K562 (cell line): ENCODE measurements at regions not wholly inside any gene's neighbourhood (a gene's known extent, or its start where the extent isn't known, plus 50 kb on each side); places are given as distances from the start of the nearest gene placed in this dataset.

Source experiments
- ATAC-seq: fragments of 200-7000 bp; cut with Tn5 transposase; 3 replicates; pipeline ENCODE4 v1.9.1; 2020; ENCODE audit warnings: moderate library complexity
- BruUV-seq: library from RNA; stranded (reverse); fragments of 400-500 nt; replicated peaks from 2 replicates; lab custom pipeline; 2021; lab: Mats Ljungman, UMichigan
- CTCF ChIA-PET: fragments of 300-600 bp; formaldehyde crosslinking; extraction: SDS; loops from one replicate; lab custom pipeline; 2021; ENCODE audit warnings: low intra/inter-chr PET ratio; lab: Yijun Ruan, JAX
- POLR2A ChIA-PET: fragments of 300-600, 350-650 bp; sonication (Branson Sonifier 250); formaldehyde crosslinking; extraction: SDS; loops from one replicate; lab custom pipeline; 2021; ENCODE audit warnings: antibody characterized with exemption, inconsistent platforms; lab: Yijun Ruan, JAX
- DNase-seq, 4 experiments: peaks; one replicate each; pipeline versions ENCODE4 v3.0.0 to v3.0.0-alpha.2; 2011 to 2018; ENCODE audit warnings: low spot score in 3 of 4, mixed read lengths in 3 of 4; ENCODE audit errors: extremely low read depth in 1 of 4
- FAIRE-seq: peaks from 2 replicates; lab custom pipeline; 2011; peaks lifted over from hg19 to GRCh38; lab: Jason Lieb, UNC
- H2AFZ ChIP-seq: 2 replicates; pipeline ENCODE4 v1.6.0; 2011; ENCODE audit warnings: low read depth, low read length, control low read depth, inconsistent platforms
- H3K27ac ChIP-seq: fragments of 200-600 bp; 3 replicates; pipeline ENCODE4 v1.8.0; 2011; ENCODE audit warnings: low read depth, mild to moderate bottlenecking, control low read depth, inconsistent platforms, low read length, moderate library complexity, mixed read lengths; ENCODE audit errors: extremely low read depth
- H3K27me3 ChIP-seq, 2 experiments: fragments of 300-600 bp in 1 of 2; 2 replicates in 1 of 2; 3 replicates in 1 of 2; pipeline versions ENCODE4 v1.6.0 to v1.8.0; 2011; ENCODE audit warnings: inconsistent platforms in 2 of 2, low read length in 2 of 2, mild to moderate bottlenecking in 1 of 2, mixed read lengths in 1 of 2, moderate library complexity in 1 of 2; ENCODE audit not compliant: control insufficient read depth in 2 of 2, insufficient read depth in 2 of 2
- H3K36me3 ChIP-seq: fragments of 300-600 bp; 3 replicates; pipeline ENCODE4 v1.8.0; 2011; ENCODE audit warnings: mild to moderate bottlenecking, low read length, inconsistent platforms; ENCODE audit not compliant: control insufficient read depth, insufficient read depth
- H3K4me1 ChIP-seq, 2 experiments: fragments of 200-600 bp in 1 of 2; replicated peaks in 1 of 2; 2 replicates in 1 of 2; 3 replicates in 1 of 2; pipeline versions ENCODE4 v1.5.1 to v1.8.0; 2011; ENCODE audit warnings: inconsistent platforms in 2 of 2, low read length in 2 of 2, mild to moderate bottlenecking in 1 of 2, mixed read lengths in 1 of 2, moderate library complexity in 1 of 2; ENCODE audit not compliant: control insufficient read depth in 2 of 2, insufficient read depth in 2 of 2
- H3K4me2 ChIP-seq: 2 replicates; pipeline ENCODE4 v1.6.1; 2011; ENCODE audit warnings: low read length, control low read depth, inconsistent platforms, mixed read lengths; ENCODE audit not compliant: insufficient read depth
- H3K4me3 ChIP-seq: fragments of 200-600 bp; sonication (generic), shearing (Covaris generic); 2 replicates; pipeline ENCODE4 v1.5.1; 2016; ENCODE audit warnings: control low read depth, inconsistent platforms
- H3K79me2 ChIP-seq: fragments of 200-600 bp; 3 replicates; pipeline ENCODE4 v1.8.0; 2011; ENCODE audit warnings: low read length, inconsistent platforms; ENCODE audit not compliant: control insufficient read depth, insufficient read depth
- H3K9ac ChIP-seq, 2 experiments: 2 replicates each; pipeline versions ENCODE4 v1.6.0 to v1.6.1; 2011; ENCODE audit warnings: low read depth in 2 of 2, low read length in 2 of 2, control low read depth in 1 of 2, inconsistent platforms in 1 of 2, mild to moderate bottlenecking in 1 of 2, mixed read lengths in 1 of 2; ENCODE audit not compliant: insufficient read depth in 1 of 2
- H3K9me1 ChIP-seq: one replicate; pipeline ENCODE4 v1.6.0; 2011; ENCODE audit warnings: inconsistent platforms, mild to moderate bottlenecking, low read length, moderate library complexity; ENCODE audit not compliant: control insufficient read depth, insufficient read depth
- H3K9me3 ChIP-seq: replicated peaks from 2 replicates; pipeline ENCODE4 v1.5.1; 2011; ENCODE audit warnings: low read depth, low read length, inconsistent platforms; ENCODE audit not compliant: control insufficient read depth, insufficient read depth
- H4K20me1 ChIP-seq: replicated peaks from 2 replicates; pipeline ENCODE4 v1.6.1; 2011; ENCODE audit warnings: low read length, inconsistent platforms, mixed read lengths; ENCODE audit not compliant: control insufficient read depth, insufficient read depth
- ARID4B ChIP-seq: sonication (generic); formaldehyde crosslinking; IDR thresholded peaks from 2 replicates; pipeline ENCODE4 v1.8.0; 2022; ENCODE audit warnings: mild to moderate bottlenecking, missing genetic modification reagents
- E2F8 ChIP-seq: fragments of 450-650 bp; IDR thresholded peaks from 2 replicates; pipeline ENCODE4 v1.7.1; 2018; ENCODE audit warnings: mild to moderate bottlenecking, low read depth; ENCODE audit not compliant: partially characterized antibody
- FOXP4 ChIP-seq: sonication (generic); formaldehyde crosslinking; IDR thresholded peaks from 2 replicates; pipeline ENCODE4 v1.8.0; 2022; ENCODE audit warnings: mild to moderate bottlenecking, missing genetic modification reagents, borderline replicate concordance
- NCOA1 ChIP-seq: fragments of 450-650 bp; IDR thresholded peaks from 2 replicates; pipeline ENCODE4 v1.6.1; 2016; ENCODE audit warnings: low read depth
- PHF8 ChIP-seq: fragments of 200-600 bp; sonication (generic); IDR thresholded peaks from 2 replicates; pipeline ENCODE4 v1.6.1; 2012; ENCODE audit warnings: mixed run types, mild to moderate bottlenecking, inconsistent platforms, low read length, moderate library complexity, borderline replicate concordance
- PURB ChIP-seq: sonication (generic); formaldehyde crosslinking; IDR thresholded peaks from 2 replicates; pipeline ENCODE4 v1.9.0; 2021; ENCODE audit warnings: low read depth, mild to moderate bottlenecking, missing genetic modification reagents
- SMAD4 ChIP-seq: fragments of 250-450 bp; sonication (Bioruptor Pico); conservative IDR thresholded peaks from 2 replicates; pipeline ENCODE4 v1.8.0; 2021; ENCODE audit warnings: inconsistent platforms, mild to moderate bottlenecking, moderate library complexity
- ZC3H11A ChIP-seq: IDR thresholded peaks from 2 replicates; pipeline ENCODE4 v1.6.1; 2012; ENCODE audit warnings: low read depth, low read length, improper control_type of control experiment
- ZNF395 ChIP-seq: fragments of 200-800 bp; sonication (Bioruptor generic); IDR thresholded peaks from 2 replicates; pipeline ENCODE4 v1.6.1; 2017; ENCODE audit warnings: missing genetic modification characterization, missing compliant biosample characterization
- WGBS: fragments of 100-300 bp; shearing (Covaris generic); methylation state at CpG from one replicate; pipeline ENCODE4 v1.1.6; 2016; ENCODE audit warnings: low coverage, mixed read lengths; ENCODE audit not compliant: insufficient coverage; ENCODE audit errors: missing lambda C conversion rate; 5-methylcytosine and 5-hydroxymethylcytosine counted together
- in situ Hi-C: fragments of 300-500 bp; cut with MboI; formaldehyde crosslinking; loops from 4 replicates; pipeline ENCODE4 v1.15.0; 2018; ENCODE audit warnings: inconsistent platforms, mixed read lengths
- intact Hi-C: fragments of 100-400 bp; cut with micrococcal nuclease; formaldehyde crosslinking; loops from 2 replicates; pipeline ENCODE4 v1.14.2; 2022

GRCh38 chr5:163094492-163095180 is 342.8 kb upstream of the CCNG1 start:
- H3K4me3 ChIP-seq = no peak overlapping the region
- DNase-seq (no peak), FAIRE-seq (no peak)
- no peaks in the 10 kb centered on the region for H3K27me3 ChIP-seq
- H3K9me3 ChIP-seq = 0 out of 2 replicates have a peak, but pooled peaks cover 2% of the 10 kb centered on the region
- CTCF ChIA-PET = no interaction called here
- no peaks in the 10 kb centered on the region for H3K9me1 ChIP-seq
- 0% methylated on average over 8 of the region's 8 CpGs for WGBS
- intact Hi-C loops (no loop called here), in situ Hi-C loops (no loop called here)
- BruUV-seq = no TSS peak
- no peaks in the 10 kb centered on the region for H3K4me1 ChIP-seq
- H3K9ac ChIP-seq = no peak overlapping the region
- TF ChIP-seq ZNF395 (CRISPR knock-in tag) (no peak), PHF8 (no peak), E2F8 (no peak), FOXP4 (no peak), ARID4B (CRISPR knock-in tag) (no peak), SMAD4 (no peak), NCOA1 (no peak), PURB (no peak), ZC3H11A (no peak)
- TF ChIP-seq, all 486 proteins: peak for 0
- Histone ChIP-seq H2AFZ (no peak overlapping the region), H4K20me1 (no peaks in the 10 kb centered on the region), H3K27ac (no peak overlapping the region), H3K79me2 (no peaks in the 10 kb centered on the region), H3K4me2 (no peak overlapping the region), H3K36me3 (no peaks in the 10 kb centered on the region)
- POLR2A ChIA-PET = no interaction called here
- ATAC-seq = no peak
